ENCODE measurements at regions not wholly inside any gene's neighbourhood (a gene's known extent, or its start where the extent isn't known, plus 50 kb on each side); places are given as distances from the start of the nearest gene placed in this dataset.

DNA sequence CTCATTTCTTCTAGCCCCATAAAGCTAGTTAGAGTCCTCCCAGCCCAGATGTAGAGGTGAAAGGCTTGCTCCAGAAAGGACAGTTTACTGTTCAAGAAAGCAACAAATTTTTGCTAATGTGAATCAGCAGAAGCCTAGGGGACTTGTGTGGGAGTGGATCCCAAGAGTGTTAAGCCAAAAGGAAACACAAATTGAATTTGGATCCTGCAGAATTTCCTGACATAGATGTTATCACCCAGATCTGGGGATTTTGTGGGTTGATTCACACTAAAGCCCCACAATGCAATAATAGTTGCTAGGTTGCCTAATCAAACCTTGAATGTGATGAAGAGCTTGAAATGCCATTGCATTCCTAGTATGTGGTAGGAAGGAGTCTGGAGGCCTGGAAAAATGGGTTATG lies 135.2 kb upstream of the HS3ST3A1 start:
- DNase-seq (ENCODE audit: low read depth): peak; percentile 92

DNA sequence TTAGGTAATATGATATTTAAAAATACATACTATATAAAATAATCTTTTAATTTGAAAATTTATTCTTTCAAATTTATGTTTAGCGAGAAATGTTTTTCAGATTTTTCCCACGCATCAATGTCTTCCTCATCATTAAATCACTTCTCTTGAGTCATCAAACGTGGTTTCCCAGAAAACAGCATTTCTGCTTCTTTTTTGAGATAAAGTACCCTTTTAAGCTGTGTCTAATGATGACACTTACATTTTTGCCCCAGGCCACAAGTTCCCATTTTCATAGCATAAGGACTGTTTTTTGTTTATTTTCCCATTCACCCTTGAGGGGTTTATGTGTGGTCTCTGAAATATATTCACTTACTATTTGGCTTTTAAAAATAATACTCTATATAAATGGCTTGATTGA lies 139.0 kb upstream of the HS3ST3A1 start:
- peak; percentile 71 for DNase-seq (ENCODE audit: low read depth)

DNA sequence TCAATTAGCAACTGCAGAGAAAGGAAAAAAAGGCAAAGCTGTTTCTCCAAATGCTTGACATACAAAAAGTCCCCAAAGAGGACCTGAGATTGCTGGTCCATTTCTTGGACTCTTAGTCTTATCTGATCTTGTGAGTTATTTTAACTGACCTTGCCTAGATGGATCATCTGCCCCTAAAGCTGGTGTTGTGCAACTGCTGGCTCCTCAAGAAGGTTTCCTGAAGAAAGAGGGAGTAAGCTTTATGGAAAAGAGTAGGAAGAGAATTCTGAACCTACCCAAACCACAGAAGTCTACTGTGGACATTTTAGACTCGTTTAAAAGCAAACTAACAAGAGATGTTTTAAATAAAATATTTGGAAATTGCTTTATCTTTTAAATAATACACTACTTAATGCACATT lies 140.0 kb upstream of the HS3ST3A1 start:
- peak; percentile 37 for DNase-seq (ENCODE audit: low read depth)

DNA sequence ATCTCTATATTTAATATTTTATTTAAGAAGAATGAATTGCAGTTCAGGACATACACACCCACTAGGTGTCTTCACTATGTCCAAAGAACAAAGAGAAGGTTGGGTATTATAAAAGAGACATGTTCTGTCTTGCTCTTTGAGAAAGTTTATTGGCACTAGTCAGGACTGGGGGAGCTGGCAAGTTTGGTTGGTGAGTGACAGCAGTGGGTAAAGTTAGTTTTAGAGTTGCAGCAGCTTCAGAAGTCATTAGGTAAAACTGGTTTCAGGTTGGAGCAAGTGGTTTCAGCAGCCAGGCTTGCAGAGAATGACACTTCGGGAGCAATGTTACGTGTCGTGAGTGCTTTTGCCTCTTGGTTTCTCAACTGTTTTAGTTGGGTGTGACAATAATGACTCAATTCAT lies 142.2 kb upstream of the HS3ST3A1 start:
- no peak for DNase-seq (ENCODE audit: low read depth)

DNA sequence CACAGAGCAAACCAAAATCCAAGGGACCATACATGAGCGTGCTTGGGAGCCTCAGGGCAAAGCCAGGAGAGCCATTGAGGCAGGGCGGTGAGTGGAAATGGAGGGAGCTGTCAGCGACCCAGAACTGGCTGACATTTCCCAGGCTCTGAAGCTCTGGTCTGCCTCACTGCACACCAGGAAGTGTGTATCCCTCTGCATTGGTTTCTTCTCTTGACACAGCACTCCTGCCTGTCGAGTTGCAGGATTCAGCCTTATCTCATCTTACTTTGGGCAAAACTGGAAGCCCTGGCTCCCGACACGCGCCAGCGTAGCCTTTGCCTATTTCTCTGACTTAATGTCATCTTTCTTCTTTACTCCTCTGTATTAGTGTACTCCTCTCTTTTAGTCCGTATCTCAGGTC lies 144.7 kb upstream of the HS3ST3A1 start:
- no peak for DNase-seq (ENCODE audit: low read depth)

DNA sequence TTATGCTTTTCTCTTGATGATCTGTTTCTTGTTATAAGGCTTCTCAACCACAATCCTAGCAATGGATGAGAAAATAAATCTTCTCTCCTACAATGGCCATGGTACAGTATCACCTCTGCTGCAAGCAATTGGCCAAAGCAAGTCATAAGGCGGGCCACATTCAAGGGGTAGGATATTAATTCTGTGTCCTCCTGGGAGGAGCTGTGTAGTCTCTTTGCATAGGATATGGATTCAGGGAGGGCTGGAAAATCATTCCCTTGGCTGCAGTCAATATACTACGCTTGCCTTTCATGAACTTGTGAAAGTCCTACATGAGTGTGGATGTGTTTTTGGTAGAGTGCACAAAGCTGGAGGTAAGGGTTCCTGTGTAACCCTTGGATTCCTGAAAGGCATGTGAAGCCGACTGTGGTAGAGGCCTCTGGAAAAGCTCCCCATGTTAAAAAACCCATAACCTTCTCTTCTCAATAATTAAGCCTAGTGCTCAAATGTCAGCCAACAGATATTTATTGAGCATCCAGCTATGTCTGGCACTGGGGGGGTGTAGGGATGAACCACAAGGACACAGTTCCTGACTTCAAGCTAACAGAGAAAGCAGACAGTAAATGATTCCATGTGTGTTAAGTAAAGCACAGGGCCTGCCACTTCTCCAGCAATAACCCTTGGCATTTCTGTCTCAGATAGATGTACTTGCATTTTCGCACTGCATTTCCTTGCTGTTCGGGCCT lies 147.6 kb upstream of the HS3ST3A1 start:
- peak; percentile 36 for DNase-seq (ENCODE audit: low read depth)

DNA sequence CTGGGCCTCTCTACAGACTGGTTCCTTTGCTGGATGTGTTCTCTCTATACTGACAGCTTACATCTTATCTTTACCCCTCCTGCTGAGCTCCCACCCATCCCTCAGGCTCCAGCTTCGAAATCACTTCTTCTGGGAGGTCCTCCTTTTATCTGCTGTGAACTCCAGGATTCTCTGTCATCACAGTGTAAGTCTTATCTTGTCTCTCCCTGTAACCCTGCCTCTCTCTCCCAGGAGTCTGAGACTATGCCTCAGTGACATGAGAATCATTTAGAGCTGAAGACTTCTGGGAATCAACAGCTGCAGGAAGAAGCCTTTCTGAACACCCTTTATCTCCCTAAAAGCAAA lies 148.1 kb upstream of the HS3ST3A1 start:
- no peak for DNase-seq (ENCODE audit: low read depth)

DNA sequence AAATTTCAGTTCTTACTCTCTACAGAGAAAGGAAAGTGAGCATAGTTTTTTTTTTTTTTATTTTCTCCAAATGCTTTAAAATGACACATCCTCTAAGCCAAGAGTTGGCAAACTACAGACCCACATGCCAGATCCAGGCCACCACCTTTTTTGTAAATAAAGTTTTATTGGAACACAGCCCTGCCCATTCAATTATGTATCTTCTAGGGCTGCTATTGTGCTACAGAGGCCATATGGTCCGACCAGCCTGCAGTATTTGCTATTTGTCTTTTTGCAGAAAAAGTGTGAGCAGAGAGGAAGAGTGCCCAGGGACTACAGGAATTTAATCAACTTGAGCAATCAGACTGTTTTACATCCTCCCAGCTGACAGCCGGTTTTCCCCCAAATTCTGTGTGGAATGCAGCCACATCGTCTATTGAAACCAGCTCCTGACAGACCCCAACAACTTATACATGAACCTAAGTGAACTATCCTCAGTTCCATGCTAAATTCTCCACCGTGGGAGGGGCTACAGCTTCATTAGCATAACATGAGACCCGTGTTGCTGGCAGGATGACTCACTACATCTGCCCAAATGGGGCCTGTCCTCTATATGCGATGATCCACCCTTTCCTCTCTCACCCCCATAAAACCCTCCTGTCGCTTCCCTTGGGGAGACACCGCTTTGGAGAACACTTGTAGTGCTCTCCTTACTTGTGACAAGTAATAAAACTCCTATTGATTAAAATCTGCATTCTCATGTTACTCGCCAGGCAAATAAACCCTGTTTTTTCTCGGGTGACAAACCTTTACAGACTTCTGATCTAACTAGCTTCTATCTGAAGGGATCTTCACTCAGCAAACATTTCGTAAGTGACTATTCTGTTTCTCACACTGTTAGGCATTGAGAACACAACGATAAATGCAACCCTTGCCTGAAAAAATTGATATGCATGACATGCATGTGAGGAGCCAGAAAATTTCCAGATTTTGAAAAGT lies 149.4 kb upstream of the HS3ST3A1 start:
- peak; percentile 30 for DNase-seq (ENCODE audit: low read depth)

DNA sequence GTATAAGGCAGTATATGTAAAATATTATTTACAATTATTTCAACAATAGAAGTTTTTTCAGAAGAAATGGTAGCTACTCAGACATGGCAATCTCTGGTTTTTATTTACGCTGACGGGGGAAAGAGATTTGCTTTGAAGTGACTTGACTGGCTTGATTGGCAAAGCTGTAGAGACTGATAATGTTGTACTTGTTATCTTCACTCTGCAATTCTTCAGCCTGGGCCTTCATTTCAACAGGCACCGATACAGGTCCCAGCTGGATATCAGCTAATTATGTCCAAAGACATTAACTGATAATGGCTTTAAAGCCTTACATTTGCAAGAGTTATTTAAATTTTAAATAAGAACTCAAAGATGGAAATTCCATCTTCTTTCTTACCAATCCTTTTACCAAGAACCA lies 151.4 kb upstream of the HS3ST3A1 start:
- DNase-seq (ENCODE audit: low read depth): no peak

DNA sequence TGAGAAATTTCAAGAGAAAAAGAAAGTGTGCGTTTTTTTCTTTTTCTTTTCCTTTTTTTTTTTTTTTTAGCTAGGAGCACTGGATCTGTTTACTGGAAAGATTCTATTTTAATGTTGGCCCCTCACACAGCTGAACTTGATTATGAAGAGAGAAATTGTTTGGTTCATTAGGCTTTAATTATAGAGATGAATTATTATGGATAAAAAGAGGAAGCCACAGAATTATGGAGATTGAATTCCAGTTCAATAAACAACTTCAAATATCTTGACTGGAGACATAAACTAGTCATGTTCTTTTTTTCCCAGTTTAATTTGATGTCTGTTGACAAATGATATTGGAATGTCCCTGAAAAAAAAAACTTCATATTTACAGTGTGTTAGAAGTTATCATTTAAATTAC lies 152.0 kb upstream of the HS3ST3A1 start:
- no peak for DNase-seq (ENCODE audit: low read depth)

DNA sequence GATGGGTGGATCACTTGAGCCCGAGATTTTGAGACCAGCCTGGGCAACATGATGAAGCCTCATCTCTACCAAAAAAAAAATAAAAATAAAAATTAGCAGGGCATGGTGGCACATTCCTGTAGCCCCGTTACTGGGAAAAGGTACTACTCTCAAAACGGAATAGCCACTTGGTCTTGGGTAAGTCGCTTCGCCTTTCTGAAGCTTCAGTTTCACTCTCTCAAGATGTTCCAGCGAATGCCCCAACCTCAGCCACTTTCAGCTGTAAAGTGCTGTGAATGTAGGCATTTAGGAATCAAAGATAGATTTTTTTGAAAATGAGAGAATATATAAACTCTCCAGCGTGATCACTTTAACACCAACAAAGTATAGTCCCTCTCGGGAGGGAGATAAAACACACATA lies 154.1 kb upstream of the HS3ST3A1 start:
- no peak for DNase-seq (ENCODE audit: low read depth)

DNA sequence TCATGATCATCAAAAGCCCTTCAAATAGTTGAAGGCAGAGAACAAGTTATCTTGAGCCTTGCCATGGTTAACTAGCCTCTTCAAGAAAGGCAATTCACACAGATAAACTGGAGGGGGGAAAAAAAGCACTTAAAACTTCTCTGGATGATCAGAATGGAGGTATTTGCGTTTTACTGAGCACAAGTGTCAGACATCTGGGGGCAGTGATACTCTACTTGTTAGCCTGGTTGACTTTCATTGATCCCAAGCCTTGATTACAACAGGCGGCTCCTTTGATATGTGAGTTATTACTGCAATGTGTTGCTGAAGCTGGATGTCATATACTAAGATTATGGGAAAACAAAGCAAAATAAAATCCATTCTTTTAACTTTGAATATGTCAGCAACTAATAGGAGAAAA lies 155.0 kb upstream of the HS3ST3A1 start:
- no peak for DNase-seq (ENCODE audit: low read depth)

DNA sequence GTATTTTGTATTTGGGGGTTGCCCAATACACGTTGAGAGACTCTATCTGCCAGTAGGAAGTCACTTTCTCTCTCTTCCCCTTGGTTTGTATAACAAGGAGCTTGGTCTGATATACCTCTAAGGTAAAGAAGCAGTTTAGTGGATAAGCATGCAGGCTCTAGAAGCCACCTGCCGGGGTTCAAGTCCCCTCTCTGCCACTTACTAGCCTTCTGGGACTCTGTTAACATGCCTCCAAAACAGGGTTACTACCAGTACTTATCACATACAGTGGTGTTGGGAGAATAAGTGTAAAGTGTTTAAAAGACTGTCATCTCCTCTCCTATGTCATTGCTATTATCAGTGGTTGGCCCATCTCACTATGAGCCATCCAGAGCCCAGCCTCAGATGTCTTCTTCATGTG lies 156.1 kb upstream of the HS3ST3A1 start:
- DNase-seq (ENCODE audit: low read depth): no peak

DNA sequence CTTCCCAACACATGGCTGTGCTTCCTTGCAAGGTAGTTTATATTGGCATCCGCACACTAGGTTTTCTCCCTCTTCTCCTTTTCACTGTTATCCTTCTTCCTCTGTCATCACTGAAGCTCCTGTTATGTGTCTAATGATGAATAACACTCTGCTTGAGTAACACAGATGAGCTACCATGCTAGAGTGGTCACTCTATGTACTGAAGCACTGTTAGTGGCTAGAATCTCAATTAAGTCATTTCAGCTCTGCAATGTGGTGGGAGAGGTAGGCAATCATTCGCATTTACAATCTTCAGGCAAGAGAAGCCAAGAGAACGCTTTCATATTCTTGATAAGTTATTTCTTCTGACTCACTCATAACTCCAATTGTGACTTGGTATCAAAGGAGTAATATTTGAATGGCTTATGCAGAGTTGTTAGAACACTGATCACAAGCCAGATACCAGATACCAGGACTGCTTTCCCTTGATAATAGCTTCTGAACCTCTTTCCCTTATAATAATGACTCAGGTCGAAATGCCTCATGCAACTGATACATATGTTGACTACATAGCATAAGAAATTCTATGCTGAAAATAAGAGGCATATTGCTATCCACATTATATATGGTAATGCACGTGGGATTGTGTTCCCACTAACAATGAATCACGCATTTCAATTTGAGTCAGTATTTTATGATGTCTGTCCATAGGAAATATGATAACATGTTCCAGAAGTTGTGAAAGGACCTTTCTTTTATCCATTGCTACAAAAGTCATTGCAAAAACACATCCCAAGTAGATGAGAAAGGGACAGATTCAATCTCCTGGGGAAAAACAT lies 158.0 kb upstream of the HS3ST3A1 start:
- no peak for DNase-seq (ENCODE audit: low read depth)

DNA sequence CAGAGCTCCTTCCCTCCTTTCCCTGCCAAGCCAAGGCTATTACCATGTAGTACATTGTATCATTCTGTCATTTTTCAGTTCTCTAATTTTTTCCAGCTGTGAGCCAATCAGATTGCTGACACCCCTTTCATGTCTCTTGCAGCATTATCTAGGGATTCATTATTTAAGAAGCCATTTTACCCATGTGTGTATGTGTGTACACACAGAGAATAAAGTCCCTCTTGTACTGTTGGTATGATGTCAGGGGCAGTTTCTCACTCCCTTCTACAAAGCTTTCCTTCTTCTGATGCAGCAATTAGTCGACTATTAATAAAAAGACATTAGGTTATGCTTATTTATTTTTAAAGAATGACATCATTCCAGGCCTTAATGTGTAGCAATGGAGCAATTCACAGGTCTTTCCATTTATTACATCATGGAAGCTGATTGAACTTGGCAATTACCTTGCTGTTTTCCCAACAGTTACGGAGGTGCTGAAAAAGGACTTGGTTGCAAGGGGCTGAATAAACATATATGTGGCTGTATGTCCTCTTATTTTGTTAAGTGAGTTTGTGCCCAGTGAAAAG lies 159.4 kb upstream of the HS3ST3A1 start:
- no peak for DNase-seq (ENCODE audit: low read depth)

DNA sequence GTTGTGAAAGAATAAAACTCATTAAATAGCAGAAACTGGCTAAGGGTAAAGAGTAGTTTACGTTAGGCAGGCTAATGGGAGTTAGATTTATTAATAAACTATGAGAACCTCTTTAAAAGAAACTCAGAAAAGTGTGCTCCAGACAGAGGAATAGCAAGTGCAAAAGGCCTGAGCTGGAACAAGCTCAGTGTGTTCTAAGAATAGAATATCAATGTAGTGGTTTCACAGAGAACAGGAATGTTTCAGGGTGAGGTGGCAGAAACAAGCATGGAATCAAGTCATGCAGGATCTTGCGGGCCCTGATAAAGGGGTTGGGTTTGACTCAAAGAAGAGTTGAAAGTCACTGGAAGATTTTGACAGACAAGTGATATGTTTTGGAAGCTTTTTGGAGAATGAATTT lies 164.0 kb upstream of the HS3ST3A1 start:
- DNase-seq (ENCODE audit: low read depth): peak; percentile 34

DNA sequence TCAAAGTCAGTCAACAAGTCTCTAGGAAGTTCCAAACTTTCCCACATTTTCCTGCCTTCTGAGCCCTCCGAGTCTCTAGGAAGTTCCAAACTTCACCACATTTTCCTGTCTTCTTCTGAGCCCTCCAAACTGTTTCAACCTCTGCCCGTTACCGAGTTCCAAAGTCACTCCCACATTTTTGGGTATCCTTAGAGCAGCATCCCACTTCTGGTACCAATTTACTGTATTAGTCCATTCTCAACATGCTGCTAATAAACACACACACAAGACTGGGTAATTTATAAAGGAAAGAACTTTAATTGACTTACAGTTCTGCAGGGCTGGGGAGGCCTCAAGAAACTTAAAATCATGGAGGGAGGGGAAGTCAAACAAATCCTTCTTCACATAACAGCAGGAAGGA lies 169.0 kb upstream of the HS3ST3A1 start:
- DNase-seq (ENCODE audit: low read depth): no peak

DNA sequence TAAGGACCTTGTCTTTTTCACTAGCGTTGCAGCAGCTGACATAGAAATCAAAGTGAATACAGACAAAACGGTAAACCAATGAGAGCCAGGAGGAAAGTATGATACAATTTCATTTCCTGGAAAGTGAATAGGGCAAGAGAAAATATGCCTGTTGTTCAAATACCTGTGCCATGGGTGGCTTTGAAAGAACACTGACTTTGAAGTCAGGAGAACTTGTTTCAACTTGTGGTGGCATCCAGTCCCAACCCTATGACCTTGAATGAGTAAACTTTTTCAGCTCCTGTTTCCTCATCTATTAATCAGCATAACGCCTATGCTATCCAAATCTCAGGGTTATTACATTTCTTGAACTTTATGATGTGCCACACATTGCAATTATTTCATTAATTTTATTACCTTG lies 173.7 kb upstream of the HS3ST3A1 start:
- DNase-seq (ENCODE audit: low read depth): no peak

DNA sequence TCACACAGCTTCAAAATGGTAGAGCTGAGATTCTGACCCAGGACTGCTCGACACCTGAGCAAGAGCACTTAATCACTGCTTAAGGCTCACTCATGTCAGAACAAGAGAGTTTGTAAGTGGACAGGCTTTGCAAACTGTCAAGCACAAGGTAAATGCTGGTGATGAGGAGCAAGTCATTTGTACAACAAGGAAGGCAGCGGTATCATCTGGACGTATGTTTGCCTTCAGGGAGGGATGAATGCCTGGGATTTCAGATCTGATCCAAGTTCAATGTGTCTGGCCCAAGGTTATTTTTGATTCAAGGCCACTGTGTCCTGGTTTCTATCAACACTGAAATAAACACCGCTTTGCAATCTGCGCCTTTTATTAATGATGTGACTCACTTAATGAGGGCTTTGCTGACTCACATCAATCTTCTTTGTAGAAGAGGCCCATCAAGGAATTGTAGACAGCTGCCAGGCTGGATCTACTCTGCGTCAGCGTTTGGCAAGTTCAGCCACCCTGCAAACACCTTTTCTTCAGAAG lies 174.4 kb upstream of the HS3ST3A1 start:
- DNase-seq (ENCODE audit: low read depth): peak; percentile 26

DNA sequence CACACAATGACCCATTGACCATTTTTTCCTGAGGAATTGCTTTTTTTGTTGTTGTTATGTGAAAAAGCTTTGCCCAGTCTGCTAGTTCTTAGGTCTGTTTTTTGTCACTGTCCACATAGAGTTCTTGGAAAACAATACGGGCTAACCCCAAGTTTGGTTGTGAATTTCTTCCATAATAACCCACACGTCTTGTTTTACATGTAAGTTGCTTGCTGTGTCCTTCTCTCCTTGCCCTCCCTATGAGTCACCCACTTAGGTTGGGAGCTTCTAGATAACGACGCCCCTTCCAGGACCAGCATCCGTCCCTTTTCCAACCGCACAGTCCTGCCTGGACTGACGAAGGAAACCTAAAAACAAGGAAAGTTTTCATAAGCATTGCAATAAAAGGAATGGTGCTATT lies 175.3 kb upstream of the HS3ST3A1 start:
- no peak for DNase-seq (ENCODE audit: low read depth)

DNA sequence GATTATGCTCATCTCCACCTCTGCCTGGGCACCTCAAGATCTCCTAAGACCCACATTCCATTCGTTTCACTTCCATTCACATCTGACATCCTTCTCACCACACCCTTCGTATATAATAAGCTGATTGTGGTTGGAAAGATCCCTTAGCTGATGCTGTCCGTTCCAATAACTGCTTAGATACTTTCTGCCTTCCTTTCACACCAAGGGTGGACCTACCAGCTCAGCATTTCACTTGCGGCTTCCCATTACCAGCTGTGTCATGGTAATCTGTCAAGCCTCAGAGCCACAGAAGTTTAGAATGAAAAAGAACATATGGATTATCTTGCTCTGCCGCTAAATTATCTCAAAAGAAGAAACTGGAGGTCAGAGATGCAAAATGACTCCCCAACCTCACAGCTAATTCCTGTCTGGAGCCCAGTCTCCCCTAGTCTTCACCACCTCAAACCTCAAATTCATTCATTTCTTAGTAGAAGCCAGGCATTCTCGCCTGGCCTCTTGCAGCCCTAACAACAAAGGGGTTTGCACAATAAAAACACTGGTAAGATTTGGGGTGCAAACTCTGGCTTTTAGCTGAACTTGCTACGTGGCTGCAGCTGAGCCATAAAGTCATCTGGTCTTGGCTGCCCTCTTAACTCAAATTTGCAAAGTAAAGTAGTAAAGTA lies 182.8 kb upstream of the HS3ST3A1 start:
- DNase-seq (ENCODE audit: low read depth): no peak

Data from EH (cell line).